Adrenal gland (tissue), 5 donors: ENCODE measurements at regions not wholly inside any gene's neighbourhood (a gene's known extent, or its start where the extent isn't known, plus 50 kb on each side); places are given as distances from the start of the nearest gene placed in this dataset.

Experiments used
- CTCF ChIP-seq, 6 experiments: fragments of 450-650 bp in 4 of 6; fragments of 200-600 bp in 2 of 6; sonication (generic) in 1 of 6; IDR thresholded peaks; 1 replicate in 5 of 6; 2 replicates in 1 of 6; pipeline versions ENCODE4 v1.5.1 to v1.8.0; 2016 to 2021; ENCODE audit warnings: antibody characterized with exemption in 6 of 6, mild to moderate bottlenecking in 2 of 6, moderate library complexity in 1 of 6
- POLR2A ChIP-seq, 2 donors: fragments of 450-650 bp; IDR thresholded peaks; one replicate each; pipeline ENCODE4 v1.6.1; 2017; ENCODE audit warnings: antibody characterized with exemption in 2 of 2, mild to moderate bottlenecking in 2 of 2, moderate library complexity in 1 of 2
- donor health status: DM: no; HTN: no; CAD: no.

GRCh38 chr10:65788271-65788670, 1137.6 kb upstream of the LRRTM3 start:
- TF ChIP-seq CTCF (IDR thresholded peaks at IDR 0.05) (no peak), POLR2A (IDR thresholded peaks at IDR 0.05) (no peak)
